HepG2 (cell line): ENCODE measurements at regions not wholly inside any gene's neighbourhood (a gene's known extent, or its start where the extent isn't known, plus 50 kb on each side); places are given as distances from the start of the nearest gene placed in this dataset.

ENCODE experiments used
- ATAC-seq: fragments of 200-7000 bp; cut with Tn5 transposase; 3 replicates; pipeline ENCODE4 v1.9.1; 2020; ENCODE audit warnings: mild to moderate bottlenecking, moderate library complexity
- BruUV-seq: library from RNA; stranded (reverse); fragments of 400-500 nt; replicated peaks from 2 replicates; lab custom pipeline; 2021; lab: Mats Ljungman, UMichigan
- CTCF ChIA-PET: fragments of 300-600 bp; formaldehyde crosslinking; extraction: SDS; loops from one replicate; lab custom pipeline; 2021; ENCODE audit warnings: low total read pairs, inconsistent platforms, low intra/inter-chr PET ratio; lab: Yijun Ruan, JAX
- POLR2A ChIA-PET: fragments of 350-600 bp; sonication (Branson Sonifier 250); formaldehyde crosslinking; loops from one replicate; lab custom pipeline; 2020; ENCODE audit warnings: antibody characterized with exemption, inconsistent platforms; lab: Yijun Ruan, JAX
- DNase-seq: peaks from one replicate; pipeline ENCODE4 v3.0.0-alpha.2; 2015; ENCODE audit warnings: low spot score
- FAIRE-seq: peaks from 3 replicates; lab custom pipeline; 2011; peaks lifted over from hg19 to GRCh38; lab: Jason Lieb, UNC
- H2AFZ ChIP-seq: one replicate; pipeline ENCODE4 v1.6.1; 2011; ENCODE audit warnings: low read length, inconsistent platforms
- H3K27ac ChIP-seq: fragments of 300-600 bp; 3 replicates; pipeline ENCODE4 v1.8.0; 2011; ENCODE audit warnings: mixed run types, mild to moderate bottlenecking, mixed read lengths, low read length, inconsistent platforms; ENCODE audit not compliant: insufficient read depth; ENCODE audit errors: extremely low read length
- H3K27me3 ChIP-seq, 2 experiments: fragments of 200-600 bp in 1 of 2; 2 replicates in 1 of 2; 3 replicates in 1 of 2; pipeline versions ENCODE4 v1.6.0 to v1.8.0; 2011; ENCODE audit warnings: low read length in 2 of 2, mild to moderate bottlenecking in 2 of 2, moderate library complexity in 2 of 2, inconsistent platforms in 1 of 2; ENCODE audit not compliant: insufficient read depth in 2 of 2, control insufficient read depth in 1 of 2
- H3K36me3 ChIP-seq, 2 experiments: fragments of 200-600 bp in 1 of 2; replicated peaks in 1 of 2; 2 replicates in 1 of 2; 3 replicates in 1 of 2; pipeline versions ENCODE4 v1.5.1 to v1.8.0; 2011; ENCODE audit warnings: low read length in 2 of 2, inconsistent platforms in 1 of 2; ENCODE audit not compliant: insufficient read depth in 2 of 2, control insufficient read depth in 1 of 2
- H3K4me1 ChIP-seq: 2 replicates; pipeline ENCODE4 v1.5.1; 2012; ENCODE audit warnings: low read length, inconsistent platforms; ENCODE audit not compliant: insufficient read depth
- H3K4me2 ChIP-seq: 2 replicates; pipeline ENCODE4 v1.6.0; 2011; ENCODE audit warnings: low read depth, low read length, inconsistent platforms
- H3K4me3 ChIP-seq, 3 experiments: fragments of 200-600 bp in 1 of 3; sonication (generic), shearing (Covaris generic) in 1 of 3; replicated peaks in 1 of 3; 2 replicates each; pipeline ENCODE4 v1.5.1; 2011 to 2016; ENCODE audit warnings: low read length in 3 of 3, inconsistent platforms in 2 of 3, low read depth in 2 of 3, mild to moderate bottlenecking in 2 of 3, control low read depth in 1 of 3, mixed read lengths in 1 of 3; ENCODE audit not compliant: insufficient read depth in 1 of 3
- H3K79me2 ChIP-seq: one replicate; pipeline ENCODE4 v1.6.1; 2011; ENCODE audit warnings: low read length, inconsistent platforms; ENCODE audit not compliant: insufficient read depth
- H3K9ac ChIP-seq: 2 replicates; pipeline ENCODE4 v1.6.0; 2011; ENCODE audit warnings: mild to moderate bottlenecking, low read depth, low read length, inconsistent platforms; ENCODE audit not compliant: insufficient read depth
- H3K9me3 ChIP-seq: 2 replicates; pipeline ENCODE4 v1.5.1; 2012; ENCODE audit warnings: mild to moderate bottlenecking, low read length
- H4K20me1 ChIP-seq: 2 replicates; pipeline ENCODE4 v1.6.0; 2011; ENCODE audit warnings: inconsistent platforms, mild to moderate bottlenecking, low read length, moderate library complexity; ENCODE audit not compliant: insufficient read depth
- MLLT10 ChIP-seq: sonication (generic); formaldehyde crosslinking; IDR thresholded peaks from 2 replicates; pipeline ENCODE4 v1.4.0; 2020; ENCODE audit warnings: missing genetic modification reagents
- PCBP2 ChIP-seq: fragments of 200-400 bp; formaldehyde crosslinking; optimal IDR thresholded peaks from 2 replicates; pipeline ENCODE3; 2018; ENCODE audit warnings: low read length, low read depth; ENCODE audit not compliant: poor library complexity, severe bottlenecking
- ZNF354B ChIP-seq: sonication (generic); formaldehyde crosslinking; IDR thresholded peaks from 2 replicates; pipeline ENCODE4 v1.8.0; 2022; ENCODE audit warnings: mild to moderate bottlenecking, missing genetic modification reagents
- ZNF816 ChIP-seq: sonication (generic); formaldehyde crosslinking; IDR thresholded peaks from 2 replicates; pipeline ENCODE4 v1.8.0; 2022; ENCODE audit warnings: missing genetic modification reagents, mild to moderate bottlenecking, borderline replicate concordance
- ZSCAN25 ChIP-seq: sonication (generic); formaldehyde crosslinking; IDR thresholded peaks from 2 replicates; pipeline ENCODE4 v1.8.0; 2022; ENCODE audit warnings: mild to moderate bottlenecking, missing genetic modification reagents
- WGBS: methylation state at CpG from one replicate; pipeline ENCODE4 v1.1.6; 2017; ENCODE audit warnings: low lambda C conversion rate; 5-methylcytosine and 5-hydroxymethylcytosine counted together
- in situ Hi-C: cut with HindIII; loops from 2 replicates; pipeline ENCODE4 v1.10.0; 2017; ENCODE audit warnings: low pct_unique_long_range_greater_than_20kb; ENCODE audit not compliant: extremely low pct_ligation_motif_present
- intact Hi-C: fragments of 100-400 bp; cut with micrococcal nuclease; formaldehyde crosslinking; loops from one replicate; pipeline ENCODE4 v1.10.0; 2022; ENCODE audit not compliant: unreplicated experiment
- TF ChIP-seq, protein P1 (sequence below): sonication (generic); formaldehyde crosslinking; IDR thresholded peaks from 2 replicates; pipeline ENCODE4 v1.5.0; 2020; ENCODE audit warnings: mild to moderate bottlenecking, missing genetic modification reagents, borderline replicate concordance

DNA sequence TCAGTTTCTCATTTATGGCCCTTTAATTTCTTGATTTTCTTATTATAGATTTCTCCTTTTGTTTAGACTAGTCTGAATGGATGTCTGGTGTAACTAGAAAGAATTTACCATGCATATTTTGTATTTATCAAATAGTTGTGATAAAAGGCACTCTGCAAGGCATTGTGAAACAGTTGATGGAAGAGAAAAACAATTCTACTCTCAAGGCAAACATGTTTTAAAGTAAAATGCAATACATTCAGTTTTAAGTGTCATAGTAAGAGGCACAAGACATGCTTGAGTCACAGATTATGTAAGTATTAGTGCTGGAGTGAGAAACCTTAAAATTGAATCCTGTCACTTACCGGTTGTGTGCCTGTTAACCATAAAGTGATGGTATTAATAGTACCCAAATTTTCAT lies 283.3 kb upstream of the DKK2 start:
- H3K9me3 ChIP-seq: no peaks in the 10 kb centered on the region; the same call in 1 of the 2 replicates
- no peak overlapping the region for H3K4me3 ChIP-seq
- intact Hi-C loops: no loop called here
- no peak overlapping the region for H3K9ac ChIP-seq
- TF ChIP-seq ZNF354B (no peak), ZSCAN25 (CRISPR knock-in tag) (no peak), MLLT10 (CRISPR knock-in tag) (no peak), PCBP2 (no peak), ZNF816 (CRISPR knock-in tag) (no peak)
- TF ChIP-seq, protein P1, sequence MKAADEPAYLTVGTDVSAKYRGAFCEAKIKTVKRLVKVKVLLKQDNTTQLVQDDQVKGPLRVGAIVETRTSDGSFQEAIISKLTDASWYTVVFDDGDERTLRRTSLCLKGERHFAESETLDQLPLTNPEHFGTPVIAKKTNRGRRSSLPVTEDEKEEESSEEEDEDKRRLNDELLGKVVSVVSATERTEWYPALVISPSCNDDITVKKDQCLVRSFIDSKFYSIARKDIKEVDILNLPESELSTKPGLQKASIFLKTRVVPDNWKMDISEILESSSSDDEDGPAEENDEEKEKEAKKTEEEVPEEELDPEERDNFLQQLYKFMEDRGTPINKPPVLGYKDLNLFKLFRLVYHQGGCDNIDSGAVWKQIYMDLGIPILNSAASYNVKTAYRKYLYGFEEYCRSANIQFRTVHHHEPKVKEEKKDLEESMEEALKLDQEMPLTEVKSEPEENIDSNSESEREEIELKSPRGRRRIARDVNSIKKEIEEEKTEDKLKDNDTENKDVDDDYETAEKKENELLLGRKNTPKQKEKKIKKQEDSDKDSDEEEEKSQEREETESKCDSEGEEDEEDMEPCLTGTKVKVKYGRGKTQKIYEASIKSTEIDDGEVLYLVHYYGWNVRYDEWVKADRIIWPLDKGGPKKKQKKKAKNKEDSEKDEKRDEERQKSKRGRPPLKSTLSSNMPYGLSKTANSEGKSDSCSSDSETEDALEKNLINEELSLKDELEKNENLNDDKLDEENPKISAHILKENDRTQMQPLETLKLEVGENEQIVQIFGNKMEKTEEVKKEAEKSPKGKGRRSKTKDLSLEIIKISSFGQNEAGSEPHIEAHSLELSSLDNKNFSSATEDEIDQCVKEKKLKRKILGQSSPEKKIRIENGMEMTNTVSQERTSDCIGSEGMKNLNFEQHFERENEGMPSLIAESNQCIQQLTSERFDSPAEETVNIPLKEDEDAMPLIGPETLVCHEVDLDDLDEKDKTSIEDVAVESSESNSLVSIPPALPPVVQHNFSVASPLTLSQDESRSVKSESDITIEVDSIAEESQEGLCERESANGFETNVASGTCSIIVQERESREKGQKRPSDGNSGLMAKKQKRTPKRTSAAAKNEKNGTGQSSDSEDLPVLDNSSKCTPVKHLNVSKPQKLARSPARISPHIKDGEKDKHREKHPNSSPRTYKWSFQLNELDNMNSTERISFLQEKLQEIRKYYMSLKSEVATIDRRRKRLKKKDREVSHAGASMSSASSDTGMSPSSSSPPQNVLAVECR (CRISPR knock-in tag): no peak
- no peaks in the 10 kb centered on the region for H3K79me2 ChIP-seq
- ChIA-PET POLR2A (no interaction called here), CTCF (no interaction called here)
- DNase-seq: no peak
- in situ Hi-C loops: no loop called here
- H2AFZ ChIP-seq: no peak overlapping the region
- H3K27ac ChIP-seq: no peak overlapping the region
- BruUV-seq: no TSS peak
- no peak for FAIRE-seq
- H3K4me1 ChIP-seq: no peaks in the 10 kb centered on the region
- no peaks in the 10 kb centered on the region for H3K36me3 ChIP-seq
- no peak for ATAC-seq
- H4K20me1 ChIP-seq: no peaks in the 10 kb centered on the region
- H3K4me2 ChIP-seq: no peak overlapping the region
- 89% methylated on average over 1 of the region's 1 CpG for WGBS
- no peaks in the 10 kb centered on the region for H3K27me3 ChIP-seq
